GM12875 (cell line): ENCODE measurements at regions not wholly inside any gene's neighbourhood (a gene's known extent, or its start where the extent isn't known, plus 50 kb on each side); places are given as distances from the start of the nearest gene placed in this dataset.
"Not testable (repeated sequence)": the region's sequence is repeated elsewhere in the genome, so short reads cannot be mapped to it uniquely, and the experiment has no call there.

Source experiments
- H3K4me3 ChIP-seq: one replicate; pipeline ENCODE4 v1.5.1; 2011; ENCODE audit warnings: low read depth, low read length, control low read depth
- CTCF ChIP-seq: IDR thresholded peaks from 2 replicates; pipeline ENCODE4 v1.5.1; 2011; ENCODE audit warnings: low read depth, mild to moderate bottlenecking, control low read depth, inconsistent platforms, low read length, moderate library complexity, borderline replicate concordance; ENCODE audit not compliant: insufficient read depth

GRCh38 chr5:17061973-17062470, 125.9 kb upstream of the MYO10 start:
- no peak overlapping the region for H3K4me3 ChIP-seq
- no peak for TF ChIP-seq CTCF

DNA sequence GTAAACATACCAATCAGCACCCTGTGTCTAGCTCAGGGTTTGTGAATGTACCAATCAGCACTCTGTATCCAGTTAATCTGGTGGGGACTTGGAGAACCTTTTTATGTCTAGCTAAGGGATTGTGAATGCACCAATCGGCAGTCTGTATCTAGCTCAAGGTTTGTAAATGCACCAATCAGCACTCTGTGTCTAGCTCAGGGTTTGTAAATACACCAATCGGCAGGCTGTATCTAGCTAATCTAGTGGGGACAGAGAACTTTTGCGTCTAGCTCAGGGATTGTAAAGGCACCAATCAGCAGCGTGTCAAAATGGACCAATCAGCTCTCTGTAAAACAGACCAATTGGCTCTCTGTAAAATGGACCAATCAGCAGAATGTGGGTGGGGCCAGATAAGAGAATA, 126.7 kb upstream of the MYO10 start:
- not testable (repeated sequence) for H3K4me3 ChIP-seq

DNA sequence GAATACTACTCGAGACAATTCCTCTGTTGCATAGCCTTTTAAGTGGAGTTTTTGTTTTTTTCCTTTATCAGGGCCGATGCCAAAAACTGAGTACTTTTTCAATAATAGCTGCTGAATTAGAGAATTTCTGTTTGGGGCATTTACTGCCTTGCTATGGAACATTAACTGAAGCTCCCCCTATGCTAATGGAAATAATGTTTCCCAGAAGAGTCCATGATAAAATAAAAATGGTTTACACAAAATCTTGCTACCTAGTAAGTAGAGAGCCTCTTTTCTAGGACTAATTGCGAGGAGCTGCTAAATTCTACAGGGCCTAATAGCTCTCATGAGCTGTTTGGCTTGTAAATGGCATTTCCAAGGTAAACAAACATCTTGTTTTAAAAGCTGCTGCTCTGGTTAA, 128.2 kb upstream of the MYO10 start:
- no peak for TF ChIP-seq CTCF

GRCh38 chr5:17065458-17065857, 129.4 kb upstream of the MYO10 start:
- TF ChIP-seq CTCF = no peak
- H3K4me3 ChIP-seq = no peak overlapping the region

More for the DNA sequence above, 128.2 kb upstream of the MYO10 start:
- no peak overlapping the region for H3K4me3 ChIP-seq

GRCh38 chr5:17066026-17066425, 129.9 kb upstream of the MYO10 start:
- H3K4me3 ChIP-seq = not testable (repeated sequence)

DNA sequence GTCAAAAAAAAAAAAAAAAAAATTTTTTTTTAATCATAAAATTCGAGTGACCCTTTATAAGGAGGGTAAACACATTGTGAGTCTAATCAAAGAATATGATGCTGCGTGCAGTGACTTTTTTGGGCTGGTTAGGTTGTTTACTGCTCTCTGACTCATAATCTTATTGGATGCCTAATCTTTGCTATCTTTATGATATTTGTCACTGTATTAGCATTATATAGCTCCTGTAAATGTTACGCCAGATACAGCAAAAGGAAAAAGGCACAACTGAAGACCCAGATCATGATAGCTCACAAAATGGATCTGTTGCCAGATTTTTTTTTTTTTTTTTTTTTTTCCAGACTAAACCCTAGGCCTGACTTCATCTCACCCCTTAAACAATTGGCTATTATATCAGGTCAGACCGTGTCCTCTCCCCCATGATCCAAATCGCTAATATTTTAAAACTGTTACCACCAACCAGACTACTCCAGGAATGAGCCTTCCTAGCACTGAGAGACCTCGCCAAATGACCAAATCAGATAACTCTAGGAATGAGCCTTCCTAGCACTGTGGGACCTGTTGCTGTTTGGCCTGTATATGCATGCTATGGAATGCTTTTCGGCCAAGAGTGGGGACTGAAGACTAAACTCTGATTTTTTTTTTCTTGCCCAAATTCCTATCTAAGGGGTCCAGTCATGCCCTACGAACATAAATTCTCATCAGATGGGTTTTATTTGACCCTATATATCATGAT, 131.7 kb upstream of the MYO10 start:
- TF ChIP-seq CTCF = no peak

GRCh38 chr5:17069995-17070511, 134.0 kb upstream of the MYO10 start:
- H3K4me3 ChIP-seq = no peak overlapping the region
- no peak for TF ChIP-seq CTCF

More for the DNA sequence above, 131.7 kb upstream of the MYO10 start:
- no peak overlapping the region for H3K4me3 ChIP-seq

GRCh38 chr5:17070647-17071046, 134.6 kb upstream of the MYO10 start:
- no peak for TF ChIP-seq CTCF
- no peak overlapping the region for H3K4me3 ChIP-seq
